ENCODE measurements at regions not wholly inside any gene's neighbourhood (a gene's known extent, or its start where the extent isn't known, plus 50 kb on each side); places are given as distances from the start of the nearest gene placed in this dataset.

- H4K20me1 ChIP-seq (ENCODE audit: insufficient read depth, low read length): no peaks in the 10 kb centered on the region
- H3K27me3 ChIP-seq (ENCODE audit: insufficient read depth, low read length): no peaks in the 10 kb centered on the region
- H3K9me3 ChIP-seq (ENCODE audit: low read length): no peaks in the 10 kb centered on the region
- TF ChIP-seq EZH2 (IDR thresholded peaks at IDR 0.05; ENCODE audit: borderline replicate concordance, low read length) (no peak), CTCF (IDR thresholded peaks at IDR 0.05; ENCODE audit: low read length) (no peak)
- no peak overlapping the region for H3K4me3 ChIP-seq (ENCODE audit: low read depth, low read length, poor library complexity, severe bottlenecking)
- H2AFZ ChIP-seq (ENCODE audit: low read length): no peak overlapping the region
- no peaks in the 10 kb centered on the region for H3K4me1 ChIP-seq (ENCODE audit: insufficient read depth, low read length, severe bottlenecking)
- no peak overlapping the region for H3K9ac ChIP-seq (ENCODE audit: low read length)
- H3K27ac ChIP-seq (ENCODE audit: low read depth, low read length, poor library complexity, severe bottlenecking): no peak overlapping the region
- no peaks in the 10 kb centered on the region for H3K36me3 ChIP-seq (ENCODE audit: insufficient read depth, low read length)
- no peaks in the 10 kb centered on the region for H3K9me2 ChIP-seq (ENCODE audit: low read depth, low read length)
- no peak overlapping the region for H3K4me2 ChIP-seq (ENCODE audit: low read length)
- no peaks in the 10 kb centered on the region for H3K79me2 ChIP-seq (ENCODE audit: insufficient read depth, low read length)
- no peaks in the 10 kb centered on the region for H3F3A ChIP-seq (ENCODE audit: insufficient read depth, low read length)
These were observed 75.5 kb upstream of the DST start for GRCh38 chr6:56718236-56718635.

GRCh38 chr6:56716229-56716628 is 73.5 kb upstream of the DST start:
- Histone ChIP-seq H3K4me2 (ENCODE audit: low read length) (no peak overlapping the region), H2AFZ (ENCODE audit: low read length) (no peak overlapping the region), H4K20me1 (ENCODE audit: insufficient read depth, low read length) (no peaks in the 10 kb centered on the region), H3K4me1 (ENCODE audit: insufficient read depth, low read length, severe bottlenecking) (no peaks in the 10 kb centered on the region), H3K9me3 (ENCODE audit: low read length) (no peaks in the 10 kb centered on the region), H3K9me2 (ENCODE audit: low read depth, low read length) (no peaks in the 10 kb centered on the region), H3K9ac (ENCODE audit: low read length) (no peak overlapping the region), H3F3A (ENCODE audit: insufficient read depth, low read length) (no peaks in the 10 kb centered on the region), H3K36me3 (ENCODE audit: insufficient read depth, low read length) (no peaks in the 10 kb centered on the region), H3K79me2 (ENCODE audit: insufficient read depth, low read length) (no peaks in the 10 kb centered on the region), H3K27me3 (ENCODE audit: insufficient read depth, low read length) (no peaks in the 10 kb centered on the region), H3K4me3 (ENCODE audit: low read depth, low read length, poor library complexity, severe bottlenecking) (no peak overlapping the region), H3K27ac (ENCODE audit: low read depth, low read length, poor library complexity, severe bottlenecking) (no peak overlapping the region)
- TF ChIP-seq CTCF (IDR thresholded peaks at IDR 0.05; ENCODE audit: low read length): no peak
- TF ChIP-seq EZH2 (IDR thresholded peaks at IDR 0.05; ENCODE audit: borderline replicate concordance, low read length): no peak

- no peaks in the 10 kb centered on the region for H3K9me3 ChIP-seq (ENCODE audit: low read length)
- H4K20me1 ChIP-seq (ENCODE audit: insufficient read depth, low read length): no peaks in the 10 kb centered on the region
- no peaks in the 10 kb centered on the region for H3F3A ChIP-seq (ENCODE audit: insufficient read depth, low read length)
- H3K27ac ChIP-seq (ENCODE audit: low read depth, low read length, poor library complexity, severe bottlenecking): no peak overlapping the region
- no peak overlapping the region for H3K4me2 ChIP-seq (ENCODE audit: low read length)
- H3K9ac ChIP-seq (ENCODE audit: low read length): no peak overlapping the region
- H3K36me3 ChIP-seq (ENCODE audit: insufficient read depth, low read length): no peaks in the 10 kb centered on the region
- no peaks in the 10 kb centered on the region for H3K79me2 ChIP-seq (ENCODE audit: insufficient read depth, low read length)
- no peaks in the 10 kb centered on the region for H3K27me3 ChIP-seq (ENCODE audit: insufficient read depth, low read length)
- no peak overlapping the region for H2AFZ ChIP-seq (ENCODE audit: low read length)
- no peaks in the 10 kb centered on the region for H3K9me2 ChIP-seq (ENCODE audit: low read depth, low read length)
- no peak overlapping the region for H3K4me3 ChIP-seq (ENCODE audit: low read depth, low read length, poor library complexity, severe bottlenecking)
- TF ChIP-seq EZH2 (IDR thresholded peaks at IDR 0.05; ENCODE audit: borderline replicate concordance, low read length): no peak
- no peak for TF ChIP-seq CTCF (IDR thresholded peaks at IDR 0.05; ENCODE audit: low read length)
- no peaks in the 10 kb centered on the region for H3K4me1 ChIP-seq (ENCODE audit: insufficient read depth, low read length, severe bottlenecking)
These were observed 73.1 kb upstream of the DST start for GRCh38 chr6:56715741-56716140.

All from OCI-LY1 (cell line).